T-cell (primary cell): ENCODE measurements at regions not wholly inside any gene's neighbourhood (a gene's known extent, or its start where the extent isn't known, plus 50 kb on each side); places are given as distances from the start of the nearest gene placed in this dataset.

Experiments
- ATAC-seq, 4 experiments: fragments of 200-7000 bp in 3 of 4; fragments of 150-1000 bp in 1 of 4; cut with Tn5 transposase; replicated peaks in 1 of 4; 1 replicate in 3 of 4; 2 replicates in 1 of 4; pipeline ENCODE4 v1.10.0; 2021; ENCODE audit warnings: moderate library complexity in 3 of 4, mild to moderate bottlenecking in 2 of 4, moderate number of reproducible peaks in 1 of 4
- CTCF ChIA-PET, 2 donors: fragments of 300-600 bp; sonication (Branson Sonifier 250); formaldehyde crosslinking; loops; one replicate each; lab custom pipeline; 2022; ENCODE audit warnings: antibody characterized with exemption in 2 of 2; lab: Charles Lee
- POLR2A ChIA-PET, 2 donors: fragments of 300-600 bp; sonication (Branson Sonifier 250); formaldehyde crosslinking; loops; one replicate each; lab custom pipeline; 2022; ENCODE audit warnings: antibody characterized with exemption in 2 of 2; lab: Charles Lee
- DNase-seq, 35 experiments: peaks; one replicate each; pipeline versions ENCODE4 v3.0.0 to v3.0.0-alpha.2; 2013 to 2023
- H3K27ac ChIP-seq: one replicate; pipeline ENCODE4 v1.5.1; 2013; ENCODE audit warnings: low read length
- H3K27me3 ChIP-seq, 2 experiments: replicated peaks in 1 of 2; 1 replicate in 1 of 2; 2 replicates in 1 of 2; pipeline versions ENCODE4 v1.6.1 to v1.7.0; 2013; ENCODE audit warnings: low read length in 1 of 2, mixed read lengths in 1 of 2; ENCODE audit not compliant: control insufficient read depth in 2 of 2, insufficient read depth in 2 of 2; ENCODE audit errors: extremely low read depth in 1 of 2
- H3K36me3 ChIP-seq, 2 donors: 1 replicate in 1 of 2; 2 replicates in 1 of 2; pipeline versions ENCODE4 v1.6.1 to v1.7.0; 2013; ENCODE audit warnings: low read length in 1 of 2; ENCODE audit not compliant: control insufficient read depth in 2 of 2, insufficient read depth in 1 of 2; ENCODE audit errors: extremely low read depth in 1 of 2
- H3K4me1 ChIP-seq, 2 experiments: 1 replicate in 1 of 2; 2 replicates in 1 of 2; pipeline versions ENCODE4 v1.6.1 to v1.7.0; 2013; ENCODE audit warnings: low read length in 2 of 2, mixed read lengths in 1 of 2; ENCODE audit not compliant: insufficient read depth in 2 of 2, control insufficient read depth in 1 of 2; ENCODE audit errors: extremely low read depth in 1 of 2
- H3K4me3 ChIP-seq, 2 donors: 1 replicate in 1 of 2; 2 replicates in 1 of 2; pipeline versions ENCODE4 v1.5.1 to v1.7.0; 2013; ENCODE audit warnings: mild to moderate bottlenecking in 2 of 2, low read length in 1 of 2, moderate library complexity in 1 of 2; ENCODE audit not compliant: control insufficient read depth in 1 of 2; ENCODE audit errors: extremely low read depth in 1 of 2
- H3K9me3 ChIP-seq: 2 replicates; pipeline ENCODE4 v1.7.0; 2013
- H3K27ac Mint-ChIP-seq, 2 donors: one replicate each; pipeline ENCODE4 v1.8.0; 2020 to 2021; ENCODE audit warnings: mild to moderate bottlenecking in 2 of 2, mixed read lengths in 2 of 2
- H3K27me3 Mint-ChIP-seq, 2 donors: one replicate each; pipeline ENCODE4 v1.8.0; 2021 to 2022; ENCODE audit warnings: mixed read lengths in 2 of 2
- H3K36me3 Mint-ChIP-seq: one replicate; pipeline ENCODE4 v1.8.0; 2021; ENCODE audit warnings: mixed read lengths
- H3K4me1 Mint-ChIP-seq, 3 donors: one replicate each; pipeline ENCODE4 v1.8.0; 2020 to 2022; ENCODE audit warnings: mixed read lengths in 3 of 3, mild to moderate bottlenecking in 1 of 3
- H3K4me3 Mint-ChIP-seq, 3 donors: one replicate each; pipeline ENCODE4 v1.8.0; 2020 to 2022; ENCODE audit warnings: mild to moderate bottlenecking in 3 of 3, mixed read lengths in 3 of 3, moderate library complexity in 3 of 3
- H3K9me3 Mint-ChIP-seq, 3 donors: one replicate each; pipeline ENCODE4 v1.8.0; 2020 to 2022; ENCODE audit warnings: mixed read lengths in 3 of 3
- WGBS: methylation state at CpG from one replicate; pipeline ENCODE4 v1.1.5; 2013; ENCODE audit warnings: missing lambda C conversion rate; ENCODE audit not compliant: insufficient coverage; 5-methylcytosine and 5-hydroxymethylcytosine counted together

- CTCF ChIA-PET = no interaction called here
- H3K36me3 Mint-ChIP-seq = peaks cover 39% of the 10 kb centered on the region
- POLR2A ChIA-PET = no interaction called here
- no peak overlapping the region for H3K27ac Mint-ChIP-seq
- Histone ChIP-seq H3K36me3 (peaks cover 8 to 57% of the 10 kb centered on the region in 2 donors), H3K27me3 (no peaks in the 10 kb centered on the region), H3K4me3 (no peak overlapping the region), H3K27ac (no peak overlapping the region), H3K9me3 (no peaks in the 10 kb centered on the region), H3K4me1 (peaks cover 0 to 17% of the 10 kb centered on the region in 2 experiments)
- ATAC-seq = no peak
- no peaks in the 10 kb centered on the region for H3K27me3 Mint-ChIP-seq
- DNase-seq = no peak
- H3K4me1 Mint-ChIP-seq = peaks cover 28 to 32% (median 31%) of the 10 kb centered on the region in 3 donors
- 94% methylated on average over 26 of the region's 39 CpGs for WGBS
- H3K9me3 Mint-ChIP-seq = no peaks in the 10 kb centered on the region
- H3K4me3 Mint-ChIP-seq = no peak overlapping the region
Observed at GRCh38 chr12:124445121-124445718, 122.2 kb downstream of the NCOR2 start.

- Histone ChIP-seq H3K4me3 (no peak overlapping the region), H3K9me3 (no peaks in the 10 kb centered on the region), H3K27me3 (no peaks in the 10 kb centered on the region), H3K36me3 (peaks cover 8 to 54% of the 10 kb centered on the region in 2 donors), H3K4me1 (peaks cover 0 to 17% of the 10 kb centered on the region in 2 experiments), H3K27ac (no peak overlapping the region)
- peak overlapping the region; percentile 39 to 73 for H3K27ac Mint-ChIP-seq
- H3K36me3 Mint-ChIP-seq = peaks cover 39% of the 10 kb centered on the region
- H3K27me3 Mint-ChIP-seq = no peaks in the 10 kb centered on the region
- DNase-seq (no peak), ATAC-seq (no peak)
- no peaks in the 10 kb centered on the region for H3K9me3 Mint-ChIP-seq
- ChIA-PET POLR2A (no interaction called here), CTCF (interaction anchor here in 1 of 2 donors (0.6 kb wide), 1 partner anchor 57 kb away, joined by 3 read pairs; no protein-coding TSS in a partner anchor)
- H3K4me3 Mint-ChIP-seq = no peak overlapping the region
- H3K4me1 Mint-ChIP-seq = peaks cover 21 to 25% (median 25%) of the 10 kb centered on the region in 3 donors
- WGBS = 87% methylated on average over 9 of the region's 9 CpGs
Observed at GRCh38 chr12:124443931-124444712, 123.3 kb downstream of the NCOR2 start.

- ATAC-seq (no peak), DNase-seq (no peak)
- ChIA-PET POLR2A (no interaction called here), CTCF (interaction anchor here in 1 of 2 donors (1.2 kb wide), 1 partner anchor 10 kb away, joined by 3 read pairs; no protein-coding TSS in a partner anchor)
- Mint-ChIP-seq H3K4me1 (peaks cover 17 to 19% (median 18%) of the 10 kb centered on the region in 3 donors), H3K9me3 (no peaks in the 10 kb centered on the region), H3K27me3 (no peaks in the 10 kb centered on the region), H3K36me3 (peaks cover 34% of the 10 kb centered on the region), H3K27ac (no peak overlapping the region), H3K4me3 (no peak overlapping the region)
- Histone ChIP-seq H3K27ac (no peak overlapping the region), H3K4me1 (peaks cover 0 to 19% of the 10 kb centered on the region in 2 experiments), H3K36me3 (peaks cover 8 to 46% of the 10 kb centered on the region in 2 donors), H3K27me3 (no peaks in the 10 kb centered on the region), H3K9me3 (no peaks in the 10 kb centered on the region), H3K4me3 (no peak overlapping the region)
- WGBS = 96% methylated on average over 24 of the region's 29 CpGs
Observed at GRCh38 chr12:124442772-124443445, 124.5 kb downstream of the NCOR2 start.

- ATAC-seq (no peak), DNase-seq (no peak)
- no peaks in the 10 kb centered on the region for H3K9me3 ChIP-seq
- no peaks in the 10 kb centered on the region for H3K27me3 Mint-ChIP-seq
- no peak overlapping the region for H3K27ac Mint-ChIP-seq
- no CpG with 5 or more reads among the region's 6 CpGs for WGBS
- H3K4me1 ChIP-seq = peaks cover 0 to 19% of the 10 kb centered on the region in 2 experiments
- H3K27ac ChIP-seq = no peak overlapping the region
- peaks cover 34% of the 10 kb centered on the region for H3K36me3 Mint-ChIP-seq
- H3K9me3 Mint-ChIP-seq = no peaks in the 10 kb centered on the region
- H3K4me3 ChIP-seq = no peak overlapping the region
- CTCF ChIA-PET = interaction anchor here in 1 of 2 donors (0.5 kb wide), 1 partner anchor 470 kb away, joined by 4 read pairs; the partner anchor contains the start of gene CCDC92
- POLR2A ChIA-PET = no interaction called here
- no peak overlapping the region for H3K4me3 Mint-ChIP-seq
- peaks cover 16 to 19% (median 18%) of the 10 kb centered on the region in 3 donors for H3K4me1 Mint-ChIP-seq
- H3K36me3 ChIP-seq = peaks cover 8 to 46% of the 10 kb centered on the region in 2 donors
- no peaks in the 10 kb centered on the region for H3K27me3 ChIP-seq
Observed at GRCh38 chr12:124442281-124442680, 125.1 kb downstream of the NCOR2 start.

GRCh38 chr12:124441443-124442194 is 125.8 kb downstream of the NCOR2 start:
- DNase-seq (no peak), ATAC-seq (no peak)
- Histone ChIP-seq H3K27me3 (no peaks in the 10 kb centered on the region), H3K9me3 (no peaks in the 10 kb centered on the region), H3K36me3 (peaks cover 8 to 47% of the 10 kb centered on the region in 2 donors), H3K27ac (no peak overlapping the region), H3K4me3 (no peak overlapping the region), H3K4me1 (peaks cover 0 to 19% of the 10 kb centered on the region in 2 experiments)
- no peaks in the 10 kb centered on the region for H3K27me3 Mint-ChIP-seq
- H3K27ac Mint-ChIP-seq = peak overlapping the region in 1 of 2 donors; percentile 51
- WGBS = 92% methylated on average over 9 of the region's 18 CpGs
- peaks cover 16 to 19% (median 18%) of the 10 kb centered on the region in 3 donors for H3K4me1 Mint-ChIP-seq
- CTCF ChIA-PET = interaction anchor here in 1 of 2 donors (0.5 kb wide), 1 partner anchor 469 kb away, joined by 4 read pairs; the partner anchor contains the start of gene CCDC92
- no peak overlapping the region for H3K4me3 Mint-ChIP-seq
- POLR2A ChIA-PET = no interaction called here
- H3K36me3 Mint-ChIP-seq = peaks cover 34% of the 10 kb centered on the region
- no peaks in the 10 kb centered on the region for H3K9me3 Mint-ChIP-seq
